B cell (primary cell): ENCODE measurements at regions not wholly inside any gene's neighbourhood (a gene's known extent, or its start where the extent isn't known, plus 50 kb on each side); places are given as distances from the start of the nearest gene placed in this dataset.

Experiments
- ATAC-seq: fragments of 200-7000 bp; cut with Tn5 transposase; one replicate; pipeline ENCODE4 v1.10.0; 2021; ENCODE audit warnings: low read depth, mild to moderate bottlenecking, moderate number of reproducible peaks, moderate library complexity
- CTCF ChIA-PET: fragments of 350-600 bp; sonication (Branson Sonifier 250); formaldehyde crosslinking; loops from one replicate; lab custom pipeline; 2021; ENCODE audit warnings: antibody characterized with exemption, inconsistent platforms; lab: Charles Lee
- POLR2A ChIA-PET: fragments of 350-600 bp; sonication (Branson Sonifier 250); formaldehyde crosslinking; loops from one replicate; lab custom pipeline; 2021; ENCODE audit warnings: antibody characterized with exemption; lab: Charles Lee
- DNase-seq: peaks from one replicate; pipeline ENCODE4 v3.0.0; 2013
- H2AFZ ChIP-seq: 2 replicates; pipeline ENCODE4 v1.6.1; 2012; ENCODE audit warnings: mild to moderate bottlenecking, low read depth, low read length; ENCODE audit not compliant: insufficient read depth, poor library complexity, severe bottlenecking
- H3K27ac ChIP-seq, 2 donors: 1 replicate in 1 of 2; 2 replicates in 1 of 2; pipeline ENCODE4 v1.5.1; 2012 to 2013; ENCODE audit warnings: low read length in 2 of 2, mild to moderate bottlenecking in 2 of 2, moderate library complexity in 1 of 2
- H3K27me3 ChIP-seq, 4 experiments: fragments of 200-600 bp in 1 of 4; sonication (generic) in 1 of 4; replicated peaks in 1 of 4; 1 replicate in 2 of 4; 2 replicates in 2 of 4; pipeline versions ENCODE4 v1.6.1 to v1.7.0; 2013 to 2016; ENCODE audit warnings: low read length in 3 of 4, mild to moderate bottlenecking in 2 of 4, mixed read lengths in 1 of 4, moderate library complexity in 1 of 4; ENCODE audit not compliant: insufficient read depth in 4 of 4, control insufficient read depth in 3 of 4; ENCODE audit errors: control extremely low read depth in 1 of 4
- H3K36me3 ChIP-seq, 2 experiments: replicated peaks in 1 of 2; 1 replicate in 1 of 2; 2 replicates in 1 of 2; pipeline versions ENCODE4 v1.6.1 to v1.7.1; 2013; ENCODE audit warnings: low read length in 1 of 2; ENCODE audit not compliant: insufficient read depth in 2 of 2, control insufficient read depth in 1 of 2; ENCODE audit errors: control extremely low read depth in 1 of 2, extremely low read depth in 1 of 2
- H3K4me1 ChIP-seq, 2 donors: fragments of 200-600 bp in 1 of 2; sonication (generic) in 1 of 2; 1 replicate in 1 of 2; 2 replicates in 1 of 2; pipeline versions ENCODE4 v1.5.1 to v1.6.1; 2013 to 2017; ENCODE audit warnings: low read length in 2 of 2; ENCODE audit not compliant: control insufficient read depth in 2 of 2, insufficient read depth in 2 of 2
- H3K4me2 ChIP-seq: replicated peaks from 2 replicates; pipeline ENCODE3; 2012; ENCODE audit warnings: mild to moderate bottlenecking, low read depth, low read length; ENCODE audit not compliant: poor library complexity, severe bottlenecking
- H3K4me3 ChIP-seq, 5 experiments: fragments of 200-600 bp in 1 of 5; sonication (generic) in 1 of 5; 1 replicate in 3 of 5; 2 replicates in 2 of 5; pipeline versions ENCODE4 v1.5.1 to v1.7.0; 2011 to 2016; ENCODE audit warnings: low read length in 4 of 5, mild to moderate bottlenecking in 4 of 5, low read depth in 2 of 5, control low read depth in 1 of 5, moderate library complexity in 1 of 5; ENCODE audit not compliant: insufficient read depth in 1 of 5; ENCODE audit errors: control extremely low read depth in 1 of 5, extremely low read depth in 1 of 5
- H3K79me2 ChIP-seq: fragments of 200-600 bp; sonication (generic); one replicate; pipeline ENCODE4 v1.6.0; 2016; ENCODE audit warnings: low read length; ENCODE audit not compliant: control insufficient read depth, insufficient read depth
- H3K9ac ChIP-seq: fragments of 200-600 bp; sonication (generic); 2 replicates; pipeline ENCODE4 v1.6.1; 2017; ENCODE audit warnings: mild to moderate bottlenecking, low read length, moderate library complexity
- H3K9me3 ChIP-seq, 3 donors: one replicate each; pipeline versions ENCODE4 v1.6.1 to v1.7.1; 2013; ENCODE audit warnings: low read length in 2 of 3; ENCODE audit not compliant: control insufficient read depth in 2 of 3, insufficient read depth in 1 of 3; ENCODE audit errors: control extremely low read depth in 1 of 3
- H4K20me1 ChIP-seq: 2 replicates; pipeline ENCODE4 v1.6.0; 2012; ENCODE audit warnings: mild to moderate bottlenecking, low read length; ENCODE audit not compliant: insufficient read depth, control insufficient read depth, poor library complexity, severe bottlenecking
- H3K27ac Mint-ChIP-seq: one replicate; pipeline ENCODE4 v1.8.0; 2021; ENCODE audit warnings: mixed read lengths
- H3K27me3 Mint-ChIP-seq: one replicate; pipeline ENCODE4 v1.8.0; 2021; ENCODE audit warnings: mixed read lengths
- H3K4me1 Mint-ChIP-seq: one replicate; pipeline ENCODE4 v1.8.0; 2021; ENCODE audit warnings: mixed read lengths
- H3K4me3 Mint-ChIP-seq: one replicate; pipeline ENCODE4 v1.8.0; 2021; ENCODE audit warnings: mixed read lengths
- H3K9me3 Mint-ChIP-seq: one replicate; pipeline ENCODE4 v1.8.0; 2022; ENCODE audit warnings: mixed read lengths; ENCODE audit not compliant: insufficient read depth
- EZH2 ChIP-seq: IDR thresholded peaks from 2 replicates; pipeline ENCODE4 v1.6.1; 2012; ENCODE audit warnings: borderline replicate concordance, low read depth, mild to moderate bottlenecking, moderate library complexity, low read length; ENCODE audit not compliant: insufficient read depth, poor library complexity, severe bottlenecking
- WGBS: methylation state at CpG from one replicate; pipeline ENCODE4 v1.1.5; 2013; ENCODE audit warnings: missing lambda C conversion rate; ENCODE audit not compliant: insufficient coverage; 5-methylcytosine and 5-hydroxymethylcytosine counted together
- intact Hi-C: fragments of 100-400 bp; cut with micrococcal nuclease; formaldehyde crosslinking; loops from one replicate; pipeline ENCODE4 v1.10.0; 2022
- TF ChIP-seq, protein P1 (sequence below): fragments of 200-600 bp; IDR thresholded peaks from one replicate; pipeline ENCODE4 v1.8.0; 2022; ENCODE audit warnings: antibody characterized with exemption, mild to moderate bottlenecking

DNA sequence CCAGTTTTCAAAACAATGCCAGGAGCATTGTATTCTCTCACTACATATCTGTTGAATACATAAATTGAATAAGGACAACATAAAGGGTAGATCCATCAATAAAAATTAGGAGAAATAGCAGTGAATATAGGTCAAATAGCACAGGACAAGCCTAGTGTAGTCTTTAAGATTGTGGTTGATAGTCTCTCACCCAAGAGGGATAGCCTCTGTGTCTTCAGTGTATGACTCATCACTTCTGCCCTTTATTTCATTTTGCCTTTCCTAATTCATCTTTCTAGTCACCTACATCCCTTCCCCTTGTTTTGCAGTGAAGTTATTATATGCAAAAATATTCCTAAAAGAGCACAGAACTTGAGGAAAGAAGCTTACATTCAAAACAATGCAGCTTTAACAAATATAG is 335.0 kb upstream of the TUSC1 start:
- Histone ChIP-seq H3K4me3 (no peak overlapping the region), H4K20me1 (no peaks in the 10 kb centered on the region), H3K4me2 (no peak overlapping the region), H3K9ac (no peak overlapping the region), H3K4me1 (no peaks in the 10 kb centered on the region), H2AFZ (no peak overlapping the region), H3K36me3 (no peaks in the 10 kb centered on the region), H3K27ac (no peak overlapping the region), H3K9me3 (peaks cover 0 to 7% (median 0%) of the 10 kb centered on the region in 3 donors), H3K27me3 (no peaks in the 10 kb centered on the region), H3K79me2 (no peaks in the 10 kb centered on the region)
- no peaks in the 10 kb centered on the region for H3K9me3 Mint-ChIP-seq
- POLR2A ChIA-PET = no interaction called here
- ATAC-seq = no peak
- CTCF ChIA-PET = no interaction called here
- no peak overlapping the region for H3K27ac Mint-ChIP-seq
- H3K4me3 Mint-ChIP-seq = no peak overlapping the region
- DNase-seq = no peak
- no peak for TF ChIP-seq EZH2
- TF ChIP-seq, protein P1, sequence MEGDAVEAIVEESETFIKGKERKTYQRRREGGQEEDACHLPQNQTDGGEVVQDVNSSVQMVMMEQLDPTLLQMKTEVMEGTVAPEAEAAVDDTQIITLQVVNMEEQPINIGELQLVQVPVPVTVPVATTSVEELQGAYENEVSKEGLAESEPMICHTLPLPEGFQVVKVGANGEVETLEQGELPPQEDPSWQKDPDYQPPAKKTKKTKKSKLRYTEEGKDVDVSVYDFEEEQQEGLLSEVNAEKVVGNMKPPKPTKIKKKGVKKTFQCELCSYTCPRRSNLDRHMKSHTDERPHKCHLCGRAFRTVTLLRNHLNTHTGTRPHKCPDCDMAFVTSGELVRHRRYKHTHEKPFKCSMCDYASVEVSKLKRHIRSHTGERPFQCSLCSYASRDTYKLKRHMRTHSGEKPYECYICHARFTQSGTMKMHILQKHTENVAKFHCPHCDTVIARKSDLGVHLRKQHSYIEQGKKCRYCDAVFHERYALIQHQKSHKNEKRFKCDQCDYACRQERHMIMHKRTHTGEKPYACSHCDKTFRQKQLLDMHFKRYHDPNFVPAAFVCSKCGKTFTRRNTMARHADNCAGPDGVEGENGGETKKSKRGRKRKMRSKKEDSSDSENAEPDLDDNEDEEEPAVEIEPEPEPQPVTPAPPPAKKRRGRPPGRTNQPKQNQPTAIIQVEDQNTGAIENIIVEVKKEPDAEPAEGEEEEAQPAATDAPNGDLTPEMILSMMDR = no peak
- no peaks in the 10 kb centered on the region for H3K27me3 Mint-ChIP-seq
- intact Hi-C loops = no loop called here
- no peaks in the 10 kb centered on the region for H3K4me1 Mint-ChIP-seq

DNA sequence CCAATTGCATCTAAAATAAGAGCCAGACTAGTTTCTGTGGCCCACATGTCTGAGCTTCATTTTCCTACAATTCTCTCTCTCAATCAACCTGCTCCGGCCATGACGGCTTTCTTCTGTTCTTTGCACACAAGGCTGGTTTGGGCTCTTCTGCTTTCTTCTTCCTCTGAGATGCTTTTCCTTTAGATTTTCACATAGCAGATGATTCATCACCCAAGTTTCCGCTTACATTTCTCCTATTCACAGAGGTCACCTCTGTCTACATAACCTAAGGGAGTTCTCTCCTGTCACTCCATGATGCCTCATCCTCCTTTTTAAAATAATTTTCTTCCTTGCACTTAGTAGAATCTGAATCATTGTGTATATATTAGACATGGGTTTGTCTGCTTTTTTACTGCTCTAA is 334.6 kb upstream of the TUSC1 start:
- Histone ChIP-seq H4K20me1 (no peaks in the 10 kb centered on the region), H2AFZ (no peak overlapping the region), H3K27me3 (no peaks in the 10 kb centered on the region), H3K4me3 (no peak overlapping the region), H3K9me3 (peaks cover 0 to 7% (median 0%) of the 10 kb centered on the region in 3 donors), H3K79me2 (no peaks in the 10 kb centered on the region), H3K4me1 (no peaks in the 10 kb centered on the region), H3K9ac (no peak overlapping the region), H3K4me2 (no peak overlapping the region), H3K36me3 (no peaks in the 10 kb centered on the region), H3K27ac (no peak overlapping the region)
- ChIA-PET CTCF (no interaction called here), POLR2A (no interaction called here)
- Mint-ChIP-seq H3K4me1 (no peaks in the 10 kb centered on the region), H3K27me3 (no peaks in the 10 kb centered on the region), H3K4me3 (no peak overlapping the region), H3K27ac (no peak overlapping the region), H3K9me3 (no peaks in the 10 kb centered on the region)
- intact Hi-C loops = no loop called here
- WGBS = 94% methylated on average over 3 of the region's 3 CpGs
- ATAC-seq = no peak
- no peak for DNase-seq
- TF ChIP-seq EZH2 = no peak
- TF ChIP-seq, protein P1 = no peak
